ENCODE measurements at regions not wholly inside any gene's neighbourhood (a gene's known extent, or its start where the extent isn't known, plus 50 kb on each side); places are given as distances from the start of the nearest gene placed in this dataset.

DNA sequence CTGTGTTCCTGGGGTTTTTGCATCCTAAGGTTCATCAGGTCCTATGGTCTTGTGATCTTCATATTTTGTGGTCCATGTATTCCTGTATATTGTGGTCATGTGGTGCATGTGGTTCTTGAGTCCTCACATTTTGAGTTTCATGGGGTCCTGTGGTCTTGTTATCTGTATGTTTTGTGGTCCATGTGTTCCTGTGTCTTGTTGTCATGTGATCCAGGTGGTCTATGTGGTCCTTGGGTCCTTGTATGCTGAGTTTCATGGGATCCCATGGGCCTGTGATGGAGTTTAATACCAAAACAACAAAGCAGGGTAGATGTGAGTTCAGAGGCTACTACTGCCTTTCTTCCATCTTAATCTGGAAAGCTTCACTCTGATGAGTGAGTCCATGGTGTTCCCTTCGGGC, 166.4 kb downstream of the TMEM18 start:
- H3K23me2 ChIP-seq (ENCODE audit: low read depth, low read length): no peaks in the 10 kb centered on the region
- H3K23ac ChIP-seq (ENCODE audit: insufficient read length): no peak overlapping the region
- H3K4ac ChIP-seq (replicated peaks; ENCODE audit: insufficient read length, low read depth, low read length): no peak overlapping the region
- POLR2A ChIA-PET (ENCODE audit: partially characterized antibody): no interaction called here
- H3K4me1 ChIP-seq (replicated peaks in 1 of 4; ENCODE audit: control insufficient read depth in 3 of 4, insufficient read depth in 4 of 4, low read length in 3 of 4): peaks cover 0 to 13% (median 4%) of the 10 kb centered on the region in 4 experiments; a peak in 5 of 7 replicates
- H3K79me1 ChIP-seq (ENCODE audit: low read depth, low read length): no peaks in the 10 kb centered on the region; the same call in 1 of the 2 replicates
- H2BK5ac ChIP-seq (ENCODE audit: low read depth, low read length): no peak overlapping the region
- no peak overlapping the region for H3K18ac ChIP-seq (ENCODE audit: extremely low read depth, low read length)
- no peak overlapping the region for H2BK15ac ChIP-seq (ENCODE audit: low read length)
- no peak overlapping the region for H4K8ac ChIP-seq (ENCODE audit: extremely low read depth, insufficient read depth, low read length)
- no peak overlapping the region for H3K9ac ChIP-seq (replicated peaks in 1 of 4; ENCODE audit: extremely low read depth in 1 of 4, low read depth in 3 of 4, low read length in 3 of 4)
- TF ChIP-seq TAF1 (IDR thresholded peaks at IDR 0.05; ENCODE audit: low read depth, low read length) (no peak), YY1 (IDR thresholded peaks at IDR 0.05; ENCODE audit: low read depth, low read length) (no peak), KDM1A (IDR thresholded peaks at IDR 0.05; ENCODE audit: borderline replicate concordance, low read length) (no peak), ASH2L (IDR thresholded peaks at IDR 0.05; ENCODE audit: low read length) (no peak), POU5F1 (IDR thresholded peaks at IDR 0.05; ENCODE audit: low read depth, low read length) (no peak), SIN3A (conservative IDR thresholded peaks at IDR 0.05 in 1 of 2, IDR thresholded peaks at IDR 0.05 in 1 of 2; ENCODE audit: low read depth in 1 of 2, low read length in 2 of 2) (no peak), BACH1 (IDR thresholded peaks at IDR 0.05; ENCODE audit: low read length) (no peak), SRF (IDR thresholded peaks at IDR 0.05; ENCODE audit: low read depth, low read length) (no peak), JUN (IDR thresholded peaks at IDR 0.05; ENCODE audit: low read depth, low read length) (no peak), NRF1 (IDR thresholded peaks at IDR 0.05; ENCODE audit: low read depth, low read length) (no peak), POLR2A (IDR thresholded peaks at IDR 0.05; ENCODE audit: control extremely low read depth in 1 of 2, low read depth in 2 of 2, low read length in 2 of 2) (no peak), GTF2F1 (IDR thresholded peaks at IDR 0.05; ENCODE audit: borderline replicate concordance, low read depth, low read length) (no peak)
- TF ChIP-seq, protein P1, sequence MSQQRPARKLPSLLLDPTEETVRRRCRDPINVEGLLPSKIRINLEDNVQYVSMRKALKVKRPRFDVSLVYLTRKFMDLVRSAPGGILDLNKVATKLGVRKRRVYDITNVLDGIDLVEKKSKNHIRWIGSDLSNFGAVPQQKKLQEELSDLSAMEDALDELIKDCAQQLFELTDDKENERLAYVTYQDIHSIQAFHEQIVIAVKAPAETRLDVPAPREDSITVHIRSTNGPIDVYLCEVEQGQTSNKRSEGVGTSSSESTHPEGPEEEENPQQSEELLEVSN (IDR thresholded peaks at IDR 0.05): no peak
- DNase-seq (ENCODE audit: low read depth in 1 of 2, low spot score in 2 of 2): no peak
- H3K14ac ChIP-seq (ENCODE audit: insufficient read length): no peak overlapping the region
- CTCF ChIA-PET (ENCODE audit: partially characterized antibody): interaction anchor here (1.1 kb wide), 1 partner anchor 10 kb away, joined by 3 read pairs; no protein-coding TSS in a partner anchor
- H2BK120ac ChIP-seq (replicated peaks; ENCODE audit: low read depth, low read length): no peak overlapping the region
- H3K27ac ChIP-seq (ENCODE audit: low read depth, low read length): no peak overlapping the region
- no peak overlapping the region for H3K4me3 ChIP-seq (ENCODE audit: extremely low read depth in 1 of 4, insufficient read depth in 2 of 4, low read depth in 3 of 4, low read length in 4 of 4)
- no peak overlapping the region for H3K4me2 ChIP-seq (ENCODE audit: insufficient read depth in 1 of 2, low read depth in 2 of 2, low read length in 2 of 2)
- no peak overlapping the region for H4K5ac ChIP-seq (ENCODE audit: insufficient read length, low read depth, low read length)
- H3K56ac ChIP-seq (replicated peaks; ENCODE audit: insufficient read length, low read depth, low read length): no peak overlapping the region
- H2AFZ ChIP-seq (ENCODE audit: low read length): no peak overlapping the region
- no peaks in the 10 kb centered on the region for H4K20me1 ChIP-seq (replicated peaks in 1 of 2; ENCODE audit: control insufficient read depth in 1 of 2, insufficient read depth in 2 of 2, low read length in 2 of 2)
- no peak for FAIRE-seq
- no peak overlapping the region for H2AK5ac ChIP-seq (ENCODE audit: low read depth, low read length)
- no peak overlapping the region for H2BK20ac ChIP-seq (ENCODE audit: low read length)
- no peak overlapping the region for H2BK12ac ChIP-seq (ENCODE audit: low read depth, low read length)
- no peaks in the 10 kb centered on the region for H3K9me3 ChIP-seq (ENCODE audit: insufficient read depth in 2 of 2, low read depth in 1 of 2, low read length in 1 of 2)
- WGBS, 2 experiments (ENCODE audit: extremely low coverage in 1 of 2, insufficient coverage in 1 of 2, insufficient read length in 1 of 2, insufficient replicate concordance in 2 of 2, low coverage in 1 of 2, low lambda C conversion rate in 2 of 2, missing lambda C conversion rate in 1 of 2): 79% methylated on average over 1 of the region's 1 CpG; no CpG with 5 or more reads in 1 of the 2 experiments
- H3K79me2 ChIP-seq (ENCODE audit: control insufficient read depth in 1 of 2, insufficient read depth in 2 of 2, low read length in 2 of 2): no peaks in the 10 kb centered on the region
- peaks cover 0 to 16% (median 4%) of the 10 kb centered on the region in 4 experiments; a peak in 4 of 7 replicates for H3K27me3 ChIP-seq (replicated peaks in 1 of 4; ENCODE audit: control insufficient read depth in 3 of 4, extremely low read depth in 1 of 4, insufficient read depth in 3 of 4, low read length in 3 of 4)
- H4K91ac ChIP-seq (replicated peaks; ENCODE audit: insufficient read length, low read length): no peak overlapping the region
- H3K36me3 ChIP-seq (ENCODE audit: control insufficient read depth in 2 of 4, insufficient read depth in 4 of 4, low read length in 3 of 4): no peaks in the 10 kb centered on the region
